ENCODE measurements at regions not wholly inside any gene's neighbourhood (a gene's known extent, or its start where the extent isn't known, plus 50 kb on each side); places are given as distances from the start of the nearest gene placed in this dataset.

DNA sequence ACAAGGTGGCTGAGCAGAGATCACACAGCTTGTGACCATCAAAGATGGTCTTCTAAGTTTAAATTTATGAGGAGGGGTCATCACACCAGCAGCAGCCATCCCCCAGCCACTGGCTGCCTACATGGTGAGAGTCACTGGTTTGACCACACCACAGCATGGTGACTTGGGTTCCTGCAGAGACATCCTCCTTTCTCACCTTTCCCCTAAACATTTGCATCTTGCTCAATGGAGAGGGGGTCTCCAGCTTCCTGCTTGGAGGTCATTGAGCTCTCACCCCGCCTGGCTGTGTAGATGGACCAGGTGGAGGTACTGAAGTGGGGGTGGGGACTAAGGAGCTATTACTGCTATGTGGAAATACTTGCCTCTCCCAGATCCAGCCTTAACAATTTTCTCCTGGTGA, 247.6 kb upstream of the ARGLU1 start:
- TF ChIP-seq CTCF (IDR thresholded peaks at IDR 0.05) (no peak), POLR2A (IDR thresholded peaks at IDR 0.05; ENCODE audit: low read depth) (no peak), EP300 (IDR thresholded peaks at IDR 0.05) (no peak), POLR2AphosphoS5 (IDR thresholded peaks at IDR 0.05) (no peak)
